ENCODE measurements at regions not wholly inside any gene's neighbourhood (a gene's known extent, or its start where the extent isn't known, plus 50 kb on each side); places are given as distances from the start of the nearest gene placed in this dataset.

GRCh38 chr18:22504251-22505030 is 86.7 kb upstream of the CTAGE1 start:
- DNase-seq = no peak
- H3K4me3 ChIP-seq = no peak overlapping the region
- H3K4me1 ChIP-seq = no peaks in the 10 kb centered on the region
- no peaks in the 10 kb centered on the region for H3K27me3 ChIP-seq
- H3K9me3 ChIP-seq = no peaks in the 10 kb centered on the region
- H3K36me3 ChIP-seq = no peaks in the 10 kb centered on the region
- peak overlapping the region in 2 of 4 donors; percentile 22 to 36 for H3K27ac ChIP-seq
- TF ChIP-seq POLR2A (IDR thresholded peaks at IDR 0.05) (no peak), CTCF (IDR thresholded peaks at IDR 0.05) (no peak)

GRCh38 chr18:22505141-22505591 is 87.5 kb upstream of the CTAGE1 start:
- Histone ChIP-seq H3K4me3 (no peak overlapping the region), H3K27me3 (no peaks in the 10 kb centered on the region), H3K27ac (peak overlapping the region in 2 of 4 donors; percentile 3 to 16), H3K36me3 (no peaks in the 10 kb centered on the region), H3K9me3 (no peaks in the 10 kb centered on the region), H3K4me1 (no peaks in the 10 kb centered on the region)
- TF ChIP-seq CTCF (IDR thresholded peaks at IDR 0.05) = no peak
- DNase-seq = no peak

- Histone ChIP-seq H3K9me3 (no peaks in the 10 kb centered on the region), H3K27ac (no peak overlapping the region), H3K36me3 (no peaks in the 10 kb centered on the region), H3K4me3 (no peak overlapping the region), H3K4me1 (no peaks in the 10 kb centered on the region), H3K27me3 (no peaks in the 10 kb centered on the region)
- TF ChIP-seq CTCF (IDR thresholded peaks at IDR 0.05) (no peak), POLR2A (IDR thresholded peaks at IDR 0.05) (no peak)
- DNase-seq = no peak
Measured at GRCh38 chr18:22507055-22507454, 89.3 kb upstream of the CTAGE1 start.

GRCh38 chr18:22509423-22509822 is 91.7 kb upstream of the CTAGE1 start:
- H3K27ac ChIP-seq = no peak overlapping the region
- H3K36me3 ChIP-seq = no peaks in the 10 kb centered on the region
- H3K4me3 ChIP-seq = no peak overlapping the region
- H3K4me1 ChIP-seq = no peaks in the 10 kb centered on the region
- TF ChIP-seq CTCF (IDR thresholded peaks at IDR 0.05) = no peak
- no peak for TF ChIP-seq POLR2A (IDR thresholded peaks at IDR 0.05)
- H3K27me3 ChIP-seq = no peaks in the 10 kb centered on the region
- DNase-seq = no peak
- H3K9me3 ChIP-seq = no peaks in the 10 kb centered on the region

GRCh38 chr18:22510697-22511096 is 93.0 kb upstream of the CTAGE1 start:
- Histone ChIP-seq H3K27me3 (no peaks in the 10 kb centered on the region), H3K4me3 (no peak overlapping the region), H3K36me3 (no peaks in the 10 kb centered on the region), H3K4me1 (no peaks in the 10 kb centered on the region), H3K27ac (no peak overlapping the region), H3K9me3 (no peaks in the 10 kb centered on the region)
- no peak for DNase-seq
- no peak for TF ChIP-seq POLR2A (IDR thresholded peaks at IDR 0.05)
- TF ChIP-seq CTCF (IDR thresholded peaks at IDR 0.05) = no peak

Measured in Peyer's patch (tissue), 4 donors.